LNCAP (cell line): ENCODE measurements at regions not wholly inside any gene's neighbourhood (a gene's known extent, or its start where the extent isn't known, plus 50 kb on each side); places are given as distances from the start of the nearest gene placed in this dataset.

ENCODE experiments used
- TF ChIP-seq, protein P1 (sequence below): fragments of 450-650 bp; IDR thresholded peaks from 2 replicates; pipeline ENCODE4 v1.5.1; 2017; ENCODE audit warnings: mild to moderate bottlenecking

- TF ChIP-seq, protein P1, sequence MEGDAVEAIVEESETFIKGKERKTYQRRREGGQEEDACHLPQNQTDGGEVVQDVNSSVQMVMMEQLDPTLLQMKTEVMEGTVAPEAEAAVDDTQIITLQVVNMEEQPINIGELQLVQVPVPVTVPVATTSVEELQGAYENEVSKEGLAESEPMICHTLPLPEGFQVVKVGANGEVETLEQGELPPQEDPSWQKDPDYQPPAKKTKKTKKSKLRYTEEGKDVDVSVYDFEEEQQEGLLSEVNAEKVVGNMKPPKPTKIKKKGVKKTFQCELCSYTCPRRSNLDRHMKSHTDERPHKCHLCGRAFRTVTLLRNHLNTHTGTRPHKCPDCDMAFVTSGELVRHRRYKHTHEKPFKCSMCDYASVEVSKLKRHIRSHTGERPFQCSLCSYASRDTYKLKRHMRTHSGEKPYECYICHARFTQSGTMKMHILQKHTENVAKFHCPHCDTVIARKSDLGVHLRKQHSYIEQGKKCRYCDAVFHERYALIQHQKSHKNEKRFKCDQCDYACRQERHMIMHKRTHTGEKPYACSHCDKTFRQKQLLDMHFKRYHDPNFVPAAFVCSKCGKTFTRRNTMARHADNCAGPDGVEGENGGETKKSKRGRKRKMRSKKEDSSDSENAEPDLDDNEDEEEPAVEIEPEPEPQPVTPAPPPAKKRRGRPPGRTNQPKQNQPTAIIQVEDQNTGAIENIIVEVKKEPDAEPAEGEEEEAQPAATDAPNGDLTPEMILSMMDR, result no peak
Measured at GRCh38 chr14:95389471-95390011, 69.8 kb upstream of the CLMN start.

GRCh38 chr14:95388699-95389098 is 69.0 kb upstream of the CLMN start:
- TF ChIP-seq, protein P1, result no peak

DNA sequence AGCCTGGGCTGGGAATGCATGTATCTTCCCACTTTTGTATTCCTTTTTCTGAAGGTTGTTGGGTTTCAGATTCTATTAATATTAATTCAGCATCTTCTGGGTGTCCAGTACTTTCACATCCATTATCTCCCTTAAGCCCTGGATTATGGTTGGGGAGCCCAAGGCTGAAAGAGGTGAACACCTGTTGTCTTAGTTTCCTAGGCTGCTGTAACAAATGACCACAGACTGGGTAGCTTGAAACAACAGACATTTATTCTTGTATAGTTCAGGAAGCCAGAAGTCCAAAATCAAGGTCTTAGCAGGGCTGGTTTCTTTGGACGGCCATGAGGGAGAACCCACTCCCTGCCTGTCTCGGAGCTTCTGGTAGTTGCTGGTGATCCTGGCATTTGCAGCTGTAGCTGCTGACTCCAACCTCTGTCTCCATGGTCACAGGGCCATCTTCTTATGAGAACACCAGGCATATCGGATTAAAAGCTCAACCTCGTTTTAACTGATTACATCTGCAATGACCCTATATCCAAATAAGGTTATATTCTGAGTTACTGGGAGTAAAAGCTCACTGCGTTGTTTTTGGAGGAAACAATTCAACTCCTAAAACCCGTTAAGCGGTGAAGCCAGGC is 68.2 kb upstream of the CLMN start:
- TF ChIP-seq, protein P1, result no peak

DNA sequence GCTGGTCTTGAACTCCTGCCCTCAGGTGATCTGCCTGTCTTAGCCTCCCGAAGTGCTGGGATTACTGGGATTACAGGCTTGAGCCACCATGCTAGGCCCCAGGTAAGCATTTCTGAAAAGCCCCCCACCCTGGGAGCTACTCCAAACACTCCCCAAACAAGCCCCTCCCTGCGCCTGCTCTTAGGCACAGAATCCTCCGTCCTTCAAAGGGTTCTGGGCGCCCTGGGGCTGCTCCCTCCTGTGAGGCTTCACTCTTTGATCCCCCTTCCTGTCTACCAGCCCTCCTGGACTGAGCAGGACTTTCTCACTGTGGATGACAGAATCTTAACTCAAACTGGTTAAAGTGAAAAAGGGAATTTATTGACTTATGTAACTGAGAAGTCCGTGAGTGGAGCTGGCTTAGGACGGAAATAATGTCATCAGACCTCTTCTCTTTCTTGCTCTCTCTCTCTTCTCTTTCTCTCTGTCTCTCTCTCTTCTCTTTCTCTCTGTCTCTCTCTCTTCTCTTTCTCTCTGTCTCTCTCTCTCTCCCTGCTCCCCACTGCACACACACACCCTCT is 66.9 kb upstream of the CLMN start:
- TF ChIP-seq, protein P1, result no peak

DNA sequence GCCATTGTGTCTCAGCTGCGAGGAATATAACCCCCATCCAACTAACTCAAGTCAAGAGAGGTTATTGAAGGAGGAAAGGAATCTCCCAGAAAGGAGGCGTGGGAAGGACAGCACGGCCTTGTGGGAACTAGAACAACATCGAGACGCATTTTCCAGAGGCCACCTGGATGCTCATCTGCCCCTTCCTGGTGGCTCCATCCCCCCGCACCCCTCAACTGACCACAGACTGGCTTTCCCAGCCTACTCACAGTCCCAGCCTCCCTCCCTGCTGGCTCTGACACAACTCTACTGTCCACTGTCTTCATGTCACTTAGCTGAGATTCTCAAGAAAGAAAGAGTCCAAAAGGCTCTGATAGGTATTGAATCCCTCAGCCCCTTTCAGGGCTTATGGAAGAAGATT is 66.0 kb upstream of the CLMN start:
- TF ChIP-seq, protein P1, result no peak

DNA sequence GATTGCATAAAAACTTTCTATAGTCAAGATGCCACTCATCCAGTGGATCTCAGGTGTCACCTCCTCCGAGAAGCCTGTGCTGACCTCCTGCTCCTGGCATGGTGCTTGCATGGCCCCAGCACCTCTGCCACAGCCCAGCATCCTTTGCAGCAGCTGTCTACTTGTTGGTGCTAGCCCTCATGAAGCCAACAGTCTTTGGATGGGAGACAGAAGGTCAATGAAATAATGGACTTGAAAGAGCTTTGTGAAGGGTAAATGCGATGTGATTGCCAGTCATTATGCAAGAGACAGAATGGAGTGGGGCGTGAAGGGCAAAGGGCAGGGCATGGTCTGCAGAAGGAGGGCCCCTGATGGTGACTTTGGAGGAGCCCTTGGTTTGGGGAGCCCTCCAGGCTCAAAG is 63.0 kb upstream of the CLMN start:
- TF ChIP-seq, protein P1, result no peak

GRCh38 chr14:95381726-95382125 is 62.0 kb upstream of the CLMN start:
- TF ChIP-seq, protein P1, result no peak
